NCI-H345 (cell line): ENCODE measurements at regions not wholly inside any gene's neighbourhood (a gene's known extent, or its start where the extent isn't known, plus 50 kb on each side); places are given as distances from the start of the nearest gene placed in this dataset.
"Not testable (repeated sequence)": the region's sequence is repeated elsewhere in the genome, so short reads cannot be mapped to it uniquely, and the experiment has no call there.

Source experiments
- DNase-seq: peaks from one replicate; lab custom pipeline; 2025; lab: John Stamatoyannopoulos, UW

GRCh38 chr4:179291657-179292056 lies 1849.4 kb upstream of the AGA start:
- DNase-seq = no peak

GRCh38 chr4:179292468-179292867 lies 1850.2 kb upstream of the AGA start:
- no peak for DNase-seq

- DNase-seq = peak; percentile 0
Observed at GRCh38 chr4:179307297-179308136, 1865.3 kb upstream of the AGA start.

- DNase-seq = no peak
Observed at GRCh38 chr4:179313823-179314222, 1871.6 kb upstream of the AGA start.

GRCh38 chr4:179325181-179325580 lies 1882.9 kb upstream of the AGA start:
- DNase-seq = no peak

GRCh38 chr4:179328627-179329026 lies 1886.4 kb upstream of the AGA start:
- DNase-seq = no peak

- no peak for DNase-seq
Observed at GRCh38 chr4:179331362-179331761, 1889.1 kb upstream of the AGA start.

- no peak for DNase-seq
Observed at GRCh38 chr4:179344861-179345260, 1902.6 kb upstream of the AGA start.

- no peak for DNase-seq
Observed at GRCh38 chr4:179352221-179352620, 1910.0 kb upstream of the AGA start.

- no peak for DNase-seq
Observed at GRCh38 chr4:179353786-179354185, 1911.5 kb upstream of the AGA start.

- no peak for DNase-seq
Observed at GRCh38 chr4:179361978-179362486, 1919.8 kb upstream of the AGA start.

GRCh38 chr4:179365932-179366331 lies 1923.7 kb upstream of the AGA start:
- DNase-seq = not testable (repeated sequence)

- DNase-seq = no peak
Observed at GRCh38 chr4:179372242-179372641, 1930.0 kb upstream of the AGA start.

GRCh38 chr4:179372746-179373145 lies 1930.5 kb upstream of the AGA start:
- DNase-seq = no peak

GRCh38 chr4:179378847-179379246 lies 1936.6 kb upstream of the AGA start:
- not testable (repeated sequence) for DNase-seq

- DNase-seq = no peak
Observed at GRCh38 chr4:179392787-179393186, 1950.5 kb upstream of the AGA start.

GRCh38 chr4:179398414-179398813 lies 1956.2 kb upstream of the AGA start:
- no peak for DNase-seq

GRCh38 chr4:179399054-179399782 lies 1957.0 kb upstream of the AGA start:
- DNase-seq = no peak

- no peak for DNase-seq
Observed at GRCh38 chr4:179415037-179415846, 1973.0 kb upstream of the AGA start.

- DNase-seq = no peak
Observed at GRCh38 chr4:179415847-179416223, 1973.6 kb upstream of the AGA start.

GRCh38 chr4:179417357-179417756 lies 1975.1 kb upstream of the AGA start:
- no peak for DNase-seq

- no peak for DNase-seq
Observed at GRCh38 chr4:179437962-179438361, 1995.7 kb upstream of the AGA start.
